HG02840 (cell line): ENCODE measurements at regions not wholly inside any gene's neighbourhood (a gene's known extent, or its start where the extent isn't known, plus 50 kb on each side); places are given as distances from the start of the nearest gene placed in this dataset.

ENCODE experiments used
- ATAC-seq: cut with Tn5 transposase; IDR thresholded peaks from one replicate; pipeline ENCODE4 v1.9.1; 2021; ENCODE audit warnings: mild to moderate bottlenecking, moderate library complexity, moderate number of reproducible peaks; ENCODE audit not compliant: unreplicated experiment, low FRiP score

- ATAC-seq: no peak
Observed at GRCh38 chr5:67337751-67338150, 141.2 kb upstream of the CD180 start.

GRCh38 chr5:67335426-67335825, 138.8 kb upstream of the CD180 start:
- no peak for ATAC-seq

GRCh38 chr5:67334373-67334772, 137.8 kb upstream of the CD180 start:
- ATAC-seq: no peak

- no peak for ATAC-seq
Observed at GRCh38 chr5:67333171-67333570, 136.6 kb upstream of the CD180 start.

GRCh38 chr5:67331296-67331925, 134.8 kb upstream of the CD180 start:
- no peak for ATAC-seq

GRCh38 chr5:67319935-67320725, 123.5 kb upstream of the CD180 start:
- no peak for ATAC-seq

- no peak for ATAC-seq
Observed at GRCh38 chr5:67318746-67319145, 122.1 kb upstream of the CD180 start.

GRCh38 chr5:67317603-67318002, 121.0 kb upstream of the CD180 start:
- no peak for ATAC-seq

GRCh38 chr5:67316695-67317094, 120.1 kb upstream of the CD180 start:
- no peak for ATAC-seq

- ATAC-seq: no peak
Observed at GRCh38 chr5:67315082-67315989, 118.7 kb upstream of the CD180 start.

- no peak for ATAC-seq
Observed at GRCh38 chr5:67311701-67312100, 115.1 kb upstream of the CD180 start.

- ATAC-seq: no peak
Observed at GRCh38 chr5:67311208-67311607, 114.6 kb upstream of the CD180 start.

- no peak for ATAC-seq
Observed at GRCh38 chr5:67310740-67311139, 114.1 kb upstream of the CD180 start.

GRCh38 chr5:67310169-67310568, 113.6 kb upstream of the CD180 start:
- no peak for ATAC-seq

- ATAC-seq: no peak
Observed at GRCh38 chr5:67308988-67309688, 112.5 kb upstream of the CD180 start.

- ATAC-seq: no peak
Observed at GRCh38 chr5:67306965-67307607, 110.5 kb upstream of the CD180 start.

GRCh38 chr5:67305913-67306710, 109.5 kb upstream of the CD180 start:
- ATAC-seq: no peak

- no peak for ATAC-seq
Observed at GRCh38 chr5:67305401-67305800, 108.8 kb upstream of the CD180 start.

- ATAC-seq: no peak
Observed at GRCh38 chr5:67303356-67303755, 106.8 kb upstream of the CD180 start.
